DND-41 (cell line): ENCODE measurements at regions not wholly inside any gene's neighbourhood (a gene's known extent, or its start where the extent isn't known, plus 50 kb on each side); places are given as distances from the start of the nearest gene placed in this dataset.

ENCODE experiments used
- ATAC-seq: fragments of 200-7000 bp; cut with Tn5 transposase; 3 replicates; pipeline ENCODE4 v1.9.1; 2021; ENCODE audit warnings: low read depth; ENCODE audit not compliant: insufficient read depth
- DNase-seq: peaks from one replicate; pipeline ENCODE4 v3.0.0-alpha.2; 2020
- H2AFZ ChIP-seq: 2 replicates; pipeline ENCODE4 v1.6.0; 2012; ENCODE audit warnings: low read depth, low read length
- H3K27ac ChIP-seq: 2 replicates; pipeline ENCODE4 v1.5.1; 2012; ENCODE audit warnings: low read length, inconsistent platforms
- H3K27me3 ChIP-seq: fragments of 200-600 bp; sonication (generic); 2 replicates; pipeline ENCODE4 v1.6.0; 2012; ENCODE audit warnings: low read length, mild to moderate bottlenecking, inconsistent platforms; ENCODE audit not compliant: insufficient read depth, poor library complexity
- H3K36me3 ChIP-seq: 2 replicates; pipeline ENCODE4 v1.5.1; 2012; ENCODE audit warnings: low read length, inconsistent platforms; ENCODE audit not compliant: insufficient read depth
- H3K4me1 ChIP-seq: 2 replicates; pipeline ENCODE4 v1.5.1; 2012; ENCODE audit warnings: mild to moderate bottlenecking, low read length; ENCODE audit not compliant: insufficient read depth
- H3K4me2 ChIP-seq: 2 replicates; pipeline ENCODE4 v1.6.0; 2012; ENCODE audit warnings: mild to moderate bottlenecking, moderate library complexity, low read length, inconsistent platforms; ENCODE audit not compliant: insufficient read depth
- H3K4me3 ChIP-seq, 2 experiments: fragments of 200-600 bp in 1 of 2; shearing (Covaris generic) in 1 of 2; 2 replicates each; pipeline ENCODE4 v1.5.1; 2012 to 2016; ENCODE audit warnings: inconsistent platforms in 2 of 2, low read length in 2 of 2, mild to moderate bottlenecking in 2 of 2, low read depth in 1 of 2, moderate library complexity in 1 of 2
- H3K79me2 ChIP-seq: 2 replicates; pipeline ENCODE4 v1.6.0; 2012; ENCODE audit warnings: low read length, inconsistent platforms; ENCODE audit not compliant: insufficient read depth
- H3K9ac ChIP-seq: 2 replicates; pipeline ENCODE4 v1.6.0; 2012; ENCODE audit warnings: low read depth, mild to moderate bottlenecking, inconsistent platforms, low read length, moderate library complexity
- H3K9me3 ChIP-seq: 2 replicates; pipeline ENCODE4 v1.5.1; 2012; ENCODE audit warnings: low read length, moderate library complexity, mild to moderate bottlenecking, inconsistent platforms; ENCODE audit not compliant: insufficient read depth, severe bottlenecking
- H4K20me1 ChIP-seq: 2 replicates; pipeline ENCODE4 v1.6.0; 2012; ENCODE audit warnings: low read length; ENCODE audit not compliant: insufficient read depth
- CTCF ChIP-seq: IDR thresholded peaks from 2 replicates; pipeline ENCODE4 v1.5.1; 2012; ENCODE audit warnings: borderline replicate concordance, low read length, moderate library complexity, mild to moderate bottlenecking; ENCODE audit not compliant: poor library complexity, severe bottlenecking; ENCODE audit errors: extremely low read depth
- EZH2 ChIP-seq: IDR thresholded peaks from 3 replicates; pipeline ENCODE4 v1.6.1; 2012; ENCODE audit warnings: borderline replicate concordance, low read depth, mild to moderate bottlenecking, moderate library complexity, low read length, inconsistent platforms; ENCODE audit not compliant: severe bottlenecking

GRCh38 chr6:91708534-91708933 lies 1121.7 kb upstream of the MAP3K7 start:
- Histone ChIP-seq H3K27me3 (no peaks in the 10 kb centered on the region), H3K36me3 (no peaks in the 10 kb centered on the region), H3K4me3 (no peak overlapping the region), H3K27ac (no peak overlapping the region), H2AFZ (no peak overlapping the region), H4K20me1 (no peaks in the 10 kb centered on the region), H3K9ac (no peak overlapping the region), H3K9me3 (no peaks in the 10 kb centered on the region), H3K4me2 (no peak overlapping the region), H3K4me1 (no peaks in the 10 kb centered on the region), H3K79me2 (no peaks in the 10 kb centered on the region)
- no peak for DNase-seq
- TF ChIP-seq EZH2: no peak
- ATAC-seq: no peak

GRCh38 chr6:91705646-91706045 lies 1118.8 kb upstream of the MAP3K7 start:
- no peaks in the 10 kb centered on the region for H3K27me3 ChIP-seq
- no peaks in the 10 kb centered on the region for H3K9me3 ChIP-seq
- no peaks in the 10 kb centered on the region for H3K4me1 ChIP-seq
- H3K9ac ChIP-seq: no peak overlapping the region
- no peaks in the 10 kb centered on the region for H3K36me3 ChIP-seq
- no peaks in the 10 kb centered on the region for H4K20me1 ChIP-seq
- H3K4me3 ChIP-seq: no peak overlapping the region
- no peak overlapping the region for H3K4me2 ChIP-seq
- TF ChIP-seq CTCF (no peak), EZH2 (no peak)
- ATAC-seq (no peak), DNase-seq (no peak)
- no peak overlapping the region for H3K27ac ChIP-seq
- H2AFZ ChIP-seq: no peak overlapping the region
- H3K79me2 ChIP-seq: no peaks in the 10 kb centered on the region

- ATAC-seq: no peak
- Histone ChIP-seq H3K4me3 (no peak overlapping the region), H3K9me3 (no peaks in the 10 kb centered on the region), H3K4me1 (no peaks in the 10 kb centered on the region), H4K20me1 (no peaks in the 10 kb centered on the region), H3K27me3 (no peaks in the 10 kb centered on the region), H3K4me2 (no peak overlapping the region), H3K27ac (no peak overlapping the region), H3K79me2 (no peaks in the 10 kb centered on the region), H2AFZ (no peak overlapping the region), H3K9ac (no peak overlapping the region), H3K36me3 (no peaks in the 10 kb centered on the region)
- no peak for DNase-seq
- TF ChIP-seq CTCF: no peak
- TF ChIP-seq EZH2: no peak
Measured at GRCh38 chr6:91704531-91704930, 1117.7 kb upstream of the MAP3K7 start.

- Histone ChIP-seq H3K36me3 (no peaks in the 10 kb centered on the region), H3K27me3 (no peaks in the 10 kb centered on the region), H3K4me3 (no peak overlapping the region), H3K4me1 (no peaks in the 10 kb centered on the region), H3K9me3 (no peaks in the 10 kb centered on the region), H3K9ac (no peak overlapping the region), H3K27ac (no peak overlapping the region), H4K20me1 (no peaks in the 10 kb centered on the region), H3K4me2 (no peak overlapping the region), H3K79me2 (no peaks in the 10 kb centered on the region), H2AFZ (no peak overlapping the region)
- TF ChIP-seq CTCF: no peak
- TF ChIP-seq EZH2: no peak
- ATAC-seq: no peak
- no peak for DNase-seq
Measured at GRCh38 chr6:91697010-91697695, 1110.3 kb upstream of the MAP3K7 start.
